Amygdala (tissue), 56 donors: ENCODE measurements at regions not wholly inside any gene's neighbourhood (a gene's known extent, or its start where the extent isn't known, plus 50 kb on each side); places are given as distances from the start of the nearest gene placed in this dataset.

Experiments used
- DNase-seq, 56 donors: peaks; one replicate each; lab custom pipeline; 2025; lab: John Stamatoyannopoulos, UW

- DNase-seq = no peak
Observed at GRCh38 chr19:31164791-31165251, 184.4 kb downstream of the TSHZ3 start.

- no peak for DNase-seq
Observed at GRCh38 chr19:31160336-31160926, 188.8 kb downstream of the TSHZ3 start.

GRCh38 chr19:31154021-31154420, 195.2 kb downstream of the TSHZ3 start:
- DNase-seq = no peak

GRCh38 chr19:31152906-31153305, 196.3 kb downstream of the TSHZ3 start:
- no peak for DNase-seq

- peak in 1 of 56 donors; percentile 0 for DNase-seq
Observed at GRCh38 chr19:31149441-31149941, 199.7 kb downstream of the TSHZ3 start.

DNA sequence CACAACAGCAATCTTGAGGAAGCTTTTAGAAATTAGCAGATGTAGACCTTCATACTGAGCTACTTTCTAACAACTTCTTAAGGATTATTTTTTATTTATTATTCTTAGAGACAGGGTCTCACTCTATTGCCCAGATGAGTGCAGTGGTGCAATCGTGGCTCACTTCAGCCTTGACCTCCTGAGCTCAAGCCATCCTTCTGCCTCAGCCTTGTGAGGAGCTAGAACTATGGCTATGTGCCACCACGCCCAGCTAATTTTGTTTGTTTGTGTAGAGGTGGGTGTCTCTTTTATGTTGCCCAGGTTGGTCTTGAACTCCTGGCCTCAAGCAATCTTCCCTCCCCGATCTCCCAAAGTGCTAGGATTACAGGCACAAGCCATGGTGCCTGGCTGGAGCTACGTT, 200.6 kb downstream of the TSHZ3 start:
- no peak for DNase-seq

- no peak for DNase-seq
Observed at GRCh38 chr19:31147234-31147633, 202.0 kb downstream of the TSHZ3 start.

DNA sequence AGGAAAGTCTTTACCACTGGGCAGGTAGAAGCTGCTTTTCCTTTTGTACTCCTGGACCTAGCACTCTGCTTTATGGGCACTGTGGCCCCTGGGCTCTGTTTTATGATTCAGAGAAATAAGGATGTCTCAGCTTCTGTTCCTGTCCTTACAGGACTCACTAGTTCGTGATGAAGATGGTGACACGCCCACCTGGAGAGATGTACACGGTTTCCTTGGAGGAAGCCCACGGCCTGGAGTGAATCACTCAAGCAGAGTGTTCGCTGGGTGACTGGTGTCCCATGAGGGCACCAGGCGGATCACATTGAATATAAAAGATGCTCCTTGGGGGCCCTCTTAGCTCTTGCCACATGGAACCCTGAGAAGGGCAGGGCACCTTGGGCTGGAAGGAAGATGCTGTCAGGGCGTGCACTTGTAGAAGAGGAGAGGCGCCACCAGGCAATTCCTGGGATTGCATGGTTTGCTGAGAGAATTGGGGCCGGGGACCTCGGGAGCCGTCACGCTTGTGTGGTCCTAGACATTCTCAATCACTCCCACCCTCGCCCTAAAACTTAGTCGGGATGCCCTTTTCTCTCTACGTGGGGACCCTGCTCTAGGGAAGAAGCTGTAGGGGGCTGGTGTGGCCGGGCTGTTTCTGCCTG, 202.6 kb downstream of the TSHZ3 start:
- DNase-seq = no peak

DNA sequence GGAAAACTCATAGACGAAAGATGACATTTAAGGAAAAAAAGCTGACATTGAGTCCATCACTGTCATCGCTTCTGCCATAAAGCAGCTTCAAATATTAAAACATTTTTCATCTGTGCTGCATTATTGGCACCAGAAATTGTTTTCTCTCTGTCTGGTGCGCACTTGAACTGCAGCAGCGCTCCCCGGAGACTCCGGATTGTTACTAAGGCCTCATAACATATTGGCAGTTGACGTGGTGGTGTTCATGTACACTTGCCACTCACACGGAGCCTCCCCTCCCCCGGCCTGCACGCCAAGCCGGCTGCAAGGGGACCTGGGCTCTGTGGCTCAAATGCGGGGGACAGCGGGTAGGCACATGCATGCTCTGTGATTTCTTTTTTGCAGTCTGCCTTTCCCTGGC, 203.2 kb downstream of the TSHZ3 start:
- no peak for DNase-seq

DNA sequence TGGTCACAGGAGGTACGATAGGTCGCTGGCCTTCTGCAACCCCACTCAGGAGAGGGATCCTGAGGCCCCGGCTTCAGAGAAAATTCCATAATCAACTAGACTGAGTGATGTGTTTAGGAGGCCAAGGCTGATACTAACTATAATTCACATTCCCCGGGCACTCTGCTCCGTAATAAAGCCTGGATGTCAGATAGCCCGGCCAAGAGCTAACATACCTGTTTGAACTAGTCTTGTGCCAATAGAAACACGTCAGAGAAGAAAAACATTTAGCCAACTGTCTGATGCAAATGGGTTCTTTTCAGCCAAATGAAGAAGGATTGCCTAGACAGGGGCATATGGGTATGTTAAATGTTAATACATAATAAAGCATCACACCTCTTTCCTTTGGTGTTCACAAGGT, 204.2 kb downstream of the TSHZ3 start:
- DNase-seq = no peak

DNA sequence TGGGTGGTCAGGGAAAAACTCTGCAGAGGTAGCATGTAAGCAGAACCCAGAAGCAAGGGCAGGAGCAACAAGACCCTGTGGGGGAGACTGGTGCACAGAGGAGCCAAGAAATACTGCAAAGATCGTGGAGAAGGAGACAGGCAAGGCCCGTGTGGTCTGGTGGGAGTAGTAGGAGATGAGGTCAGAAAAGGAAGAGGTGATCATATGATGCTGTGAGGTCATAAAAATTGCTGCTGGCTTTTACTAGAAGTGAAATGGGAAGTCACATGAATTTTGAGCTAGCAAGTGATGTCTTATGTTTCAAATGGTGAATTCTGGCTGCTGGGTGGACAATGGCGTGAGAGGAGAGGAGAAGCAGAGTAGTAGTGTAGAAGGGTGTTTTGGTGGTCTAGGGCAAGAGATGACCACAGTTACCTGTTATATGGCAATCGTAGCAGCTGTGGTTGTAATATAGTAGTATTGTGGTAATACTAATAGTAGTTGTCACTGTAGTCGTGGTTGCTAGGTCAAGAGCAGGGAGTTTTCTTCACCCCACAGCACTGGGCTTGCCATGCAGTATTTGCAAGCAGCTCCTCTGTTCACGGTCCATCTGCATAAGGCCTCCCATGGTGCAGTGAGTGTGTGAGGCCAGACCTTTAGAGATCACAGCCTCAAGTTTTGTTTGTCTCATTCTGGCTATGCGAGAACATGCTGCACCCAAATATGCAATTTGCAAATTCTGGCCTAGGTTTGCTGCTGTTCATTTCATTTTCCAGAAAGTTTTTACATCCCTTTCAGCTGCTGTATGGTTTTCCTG, 205.0 kb downstream of the TSHZ3 start:
- DNase-seq = no peak

- DNase-seq = no peak
Observed at GRCh38 chr19:31141301-31141700, 207.9 kb downstream of the TSHZ3 start.

DNA sequence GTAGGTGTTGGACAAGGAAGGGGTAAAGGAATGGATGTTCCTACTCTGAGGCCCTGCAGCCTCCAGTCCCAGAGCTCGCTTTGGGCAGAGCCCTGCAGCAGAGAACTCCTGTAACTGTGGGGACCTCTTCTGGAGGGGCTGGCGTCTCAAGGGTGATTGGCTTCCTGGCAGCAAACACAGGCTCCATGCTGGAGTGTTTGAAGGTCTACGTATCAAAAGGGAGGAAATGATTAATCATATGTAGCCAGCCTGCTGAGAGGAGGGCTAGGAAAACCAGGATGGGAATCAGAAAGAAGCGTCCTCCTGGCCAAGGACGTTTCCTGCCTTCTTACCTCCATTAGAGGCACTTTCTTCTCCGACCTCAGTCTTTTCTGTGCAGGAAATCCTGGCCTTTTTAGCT, 208.5 kb downstream of the TSHZ3 start:
- no peak for DNase-seq

DNA sequence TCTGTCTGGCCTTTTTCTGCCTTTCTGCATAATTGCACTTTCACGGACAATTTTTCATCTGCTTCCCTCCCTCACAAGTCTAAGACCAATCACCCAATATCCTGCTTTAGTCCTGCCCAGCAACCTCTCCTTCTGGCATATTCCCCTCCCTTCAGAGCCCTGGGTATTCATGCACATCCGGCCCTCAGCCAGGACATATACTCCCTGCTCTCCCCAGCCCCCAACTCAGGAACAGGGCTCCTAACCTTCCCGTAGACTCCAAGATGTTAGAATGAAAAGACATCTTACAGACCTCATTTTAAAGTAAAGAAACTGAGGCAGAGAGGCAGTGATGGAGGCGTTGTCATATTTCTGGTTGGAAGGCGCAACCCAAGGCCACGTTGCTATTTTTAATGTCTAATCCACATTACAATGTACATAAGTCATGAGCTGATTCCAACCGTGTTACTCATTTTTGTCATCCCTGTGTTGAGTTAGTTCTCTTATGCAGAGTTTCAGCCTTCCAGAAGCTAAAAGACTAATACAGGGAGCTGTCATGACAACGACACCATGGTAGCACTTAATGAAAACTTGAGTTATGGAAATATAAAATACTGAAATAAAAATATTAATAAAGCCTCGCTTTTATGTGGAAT, 209.2 kb downstream of the TSHZ3 start:
- DNase-seq = no peak

GRCh38 chr19:31138077-31138476, 211.2 kb downstream of the TSHZ3 start:
- no peak for DNase-seq

GRCh38 chr19:31135841-31136240, 213.4 kb downstream of the TSHZ3 start:
- no peak for DNase-seq

DNA sequence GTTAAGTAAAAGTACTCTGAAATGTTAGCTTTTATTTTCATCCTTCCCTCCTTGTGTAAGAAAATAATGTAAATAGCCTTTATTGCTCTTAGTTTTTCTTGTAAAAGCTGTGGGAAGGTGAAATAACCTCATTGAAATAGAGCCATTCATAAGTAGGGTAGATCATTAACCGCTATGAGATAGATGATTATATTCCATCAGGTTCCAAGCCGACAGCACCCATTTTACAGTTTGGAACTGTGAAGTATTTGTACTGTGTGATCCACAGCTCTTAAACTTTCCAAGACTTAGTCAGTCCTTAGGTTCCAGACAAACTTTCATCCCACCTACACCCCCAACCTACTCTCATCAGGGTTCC, 216.5 kb downstream of the TSHZ3 start:
- no peak for DNase-seq

DNA sequence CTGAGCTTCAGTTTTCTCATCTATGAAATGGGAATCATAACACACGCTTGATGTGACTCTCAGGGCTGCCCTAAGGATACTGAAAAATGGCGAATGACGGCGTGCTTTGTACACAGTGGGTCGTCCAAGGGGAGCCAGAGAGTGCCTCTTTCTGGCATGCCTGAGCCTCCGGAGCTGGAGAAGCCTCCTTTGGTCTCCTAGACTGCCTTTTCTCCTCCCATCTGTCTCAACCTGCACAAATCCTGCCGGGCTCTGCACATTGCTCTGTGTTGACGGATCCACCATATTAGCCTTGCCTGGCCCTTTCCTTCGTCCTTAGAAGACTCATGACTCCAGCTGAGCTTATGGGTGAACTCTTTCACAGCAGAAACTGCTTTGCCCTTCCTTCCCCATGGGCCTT, 220.9 kb downstream of the TSHZ3 start:
- DNase-seq = no peak

- DNase-seq = no peak
Observed at GRCh38 chr19:31127134-31127967, 221.9 kb downstream of the TSHZ3 start.

- no peak for DNase-seq
Observed at GRCh38 chr19:31126236-31126635, 223.0 kb downstream of the TSHZ3 start.
